Activated naive CD8-positive, alpha-beta T cell treated with anti-CD3 and anti-CD28 coated beads, Interleukin-2, amount 50 U/mL, for 24 hours (primary cell): ENCODE measurements at regions not wholly inside any gene's neighbourhood (a gene's known extent, or its start where the extent isn't known, plus 50 kb on each side); places are given as distances from the start of the nearest gene placed in this dataset.
"Not testable (repeated sequence)": the region's sequence is repeated elsewhere in the genome, so short reads cannot be mapped to it uniquely, and the experiment has no call there.

Source experiments
- ATAC-seq: fragments of 150-1000 bp; cut with Tn5 transposase; one replicate; pipeline ENCODE4 v1.10.0; 2021
- DNase-seq: peaks from one replicate; pipeline ENCODE4 v3.0.0; 2021
- H3K27ac Mint-ChIP-seq: one replicate; pipeline ENCODE4 v1.8.0; 2021; ENCODE audit warnings: mild to moderate bottlenecking, mixed read lengths
- H3K27me3 Mint-ChIP-seq: one replicate; pipeline ENCODE4 v1.8.0; 2021; ENCODE audit warnings: mixed read lengths
- H3K36me3 Mint-ChIP-seq: one replicate; pipeline ENCODE4 v1.8.0; 2021; ENCODE audit warnings: low read depth, mixed read lengths
- H3K4me1 Mint-ChIP-seq: one replicate; pipeline ENCODE4 v1.8.0; 2021; ENCODE audit warnings: mixed read lengths
- H3K4me3 Mint-ChIP-seq: one replicate; pipeline ENCODE4 v1.8.0; 2021; ENCODE audit warnings: mild to moderate bottlenecking, moderate library complexity, mixed read lengths
- H3K9me3 Mint-ChIP-seq: one replicate; pipeline ENCODE4 v1.8.0; 2021; ENCODE audit warnings: mixed read lengths

GRCh38 chr7:119756687-119757086 lies 516.3 kb upstream of the KCND2 start:
- Mint-ChIP-seq H3K36me3 (no peaks in the 10 kb centered on the region), H3K9me3 (peaks cover 14% of the 10 kb centered on the region), H3K4me3 (no peak overlapping the region), H3K4me1 (no peaks in the 10 kb centered on the region), H3K27me3 (no peaks in the 10 kb centered on the region), H3K27ac (no peak overlapping the region)
- DNase-seq (no peak), ATAC-seq (no peak)

GRCh38 chr7:119758254-119758653 lies 514.7 kb upstream of the KCND2 start:
- Mint-ChIP-seq H3K4me3 (no peak overlapping the region), H3K27ac (no peak overlapping the region), H3K27me3 (no peaks in the 10 kb centered on the region), H3K9me3 (peaks cover 16% of the 10 kb centered on the region), H3K36me3 (no peaks in the 10 kb centered on the region), H3K4me1 (no peaks in the 10 kb centered on the region)
- no peak for DNase-seq
- no peak for ATAC-seq

DNA sequence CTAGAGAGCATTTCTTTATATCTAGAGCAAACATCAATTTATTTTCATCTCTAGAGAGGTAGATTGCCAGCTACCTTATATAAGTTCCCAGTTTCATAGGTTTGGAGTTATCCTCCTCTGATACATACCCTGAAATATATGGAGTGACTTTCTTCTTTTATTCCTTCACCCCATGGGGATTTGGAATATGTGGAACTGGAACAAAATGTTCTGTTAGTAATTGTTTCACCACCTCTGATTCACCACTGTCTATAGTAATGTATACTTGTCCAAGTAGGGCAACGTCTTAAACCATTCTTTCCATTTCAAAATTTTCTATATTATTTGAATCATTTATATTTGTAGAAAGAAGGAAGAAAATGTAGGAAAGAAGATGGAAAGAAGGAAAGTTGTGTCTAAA lies 511.2 kb upstream of the KCND2 start:
- no peak for ATAC-seq
- H3K27me3 Mint-ChIP-seq: no peaks in the 10 kb centered on the region
- DNase-seq: no peak
- no peak overlapping the region for H3K27ac Mint-ChIP-seq
- peaks cover 17% of the 10 kb centered on the region for H3K9me3 Mint-ChIP-seq
- no peaks in the 10 kb centered on the region for H3K4me1 Mint-ChIP-seq
- H3K4me3 Mint-ChIP-seq: no peak overlapping the region
- no peaks in the 10 kb centered on the region for H3K36me3 Mint-ChIP-seq

DNA sequence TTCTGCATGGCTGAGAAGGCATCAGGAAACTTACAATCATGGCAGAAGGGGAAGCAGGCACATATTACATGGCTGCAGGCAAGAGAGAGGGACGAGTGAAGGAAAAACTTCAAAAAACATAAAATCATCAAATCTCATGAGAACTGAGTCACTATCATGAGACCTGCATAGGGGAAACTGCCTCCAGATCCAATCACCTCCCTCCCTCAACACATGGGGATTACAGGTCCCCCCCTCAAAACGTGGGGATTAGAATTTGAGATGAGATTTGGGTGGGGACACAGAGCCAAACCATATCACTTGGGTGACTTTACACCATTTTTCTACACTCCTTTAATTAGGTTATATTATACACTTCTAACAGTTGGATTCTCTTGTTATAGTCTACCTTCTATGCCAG lies 490.7 kb upstream of the KCND2 start:
- H3K27me3 Mint-ChIP-seq: no peaks in the 10 kb centered on the region
- no peak for DNase-seq
- no peak for ATAC-seq
- H3K4me1 Mint-ChIP-seq: no peaks in the 10 kb centered on the region
- no peaks in the 10 kb centered on the region for H3K36me3 Mint-ChIP-seq
- H3K27ac Mint-ChIP-seq: no peak overlapping the region
- H3K9me3 Mint-ChIP-seq: no peaks in the 10 kb centered on the region
- no peak overlapping the region for H3K4me3 Mint-ChIP-seq

GRCh38 chr7:119783799-119784198 lies 489.2 kb upstream of the KCND2 start:
- Mint-ChIP-seq H3K4me1 (no peaks in the 10 kb centered on the region), H3K4me3 (no peak overlapping the region), H3K9me3 (peaks cover 3% of the 10 kb centered on the region), H3K36me3 (no peaks in the 10 kb centered on the region), H3K27me3 (no peaks in the 10 kb centered on the region), H3K27ac (no peak overlapping the region)
- DNase-seq (no peak), ATAC-seq (no peak)

- no peaks in the 10 kb centered on the region for H3K36me3 Mint-ChIP-seq
- peaks cover 8% of the 10 kb centered on the region for H3K9me3 Mint-ChIP-seq
- DNase-seq: no peak
- H3K27me3 Mint-ChIP-seq: no peaks in the 10 kb centered on the region
- H3K4me3 Mint-ChIP-seq: no peak overlapping the region
- no peak for ATAC-seq
- H3K27ac Mint-ChIP-seq: no peak overlapping the region
- H3K4me1 Mint-ChIP-seq: no peaks in the 10 kb centered on the region
These were observed 470.8 kb upstream of the KCND2 start for GRCh38 chr7:119802147-119802546.

DNA sequence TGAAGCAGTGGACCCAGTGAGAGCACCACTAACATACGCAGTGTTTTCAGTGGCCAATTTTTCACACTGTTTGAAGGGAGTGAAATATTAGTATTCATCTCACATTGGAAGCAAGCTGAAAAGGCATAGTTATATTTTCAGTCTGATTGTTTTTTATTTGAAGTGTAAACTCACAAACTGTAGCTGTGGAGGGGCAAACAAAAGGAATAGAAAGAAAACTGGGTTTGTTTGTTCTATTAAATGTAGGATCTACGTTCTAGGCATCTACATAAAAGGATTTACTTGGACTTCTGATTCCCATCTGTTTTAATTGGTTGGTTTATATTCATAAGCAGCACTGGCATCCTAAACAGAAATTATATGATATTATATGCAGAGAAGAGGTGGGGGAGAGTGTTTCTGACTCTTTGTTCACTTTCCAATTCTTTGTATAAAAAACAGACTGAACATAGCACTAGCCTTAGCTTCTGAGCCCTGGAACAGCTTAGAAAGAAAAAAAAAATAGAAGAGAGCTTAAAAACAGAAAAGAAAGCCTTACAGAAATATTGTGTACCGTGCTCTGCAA lies 447.8 kb upstream of the KCND2 start:
- no peak for DNase-seq

GRCh38 chr7:119826547-119826946 lies 446.4 kb upstream of the KCND2 start:
- H3K36me3 Mint-ChIP-seq: no peaks in the 10 kb centered on the region
- H3K27ac Mint-ChIP-seq: no peak overlapping the region
- H3K4me3 Mint-ChIP-seq: no peak overlapping the region
- no peaks in the 10 kb centered on the region for H3K4me1 Mint-ChIP-seq
- peaks cover 9% of the 10 kb centered on the region for H3K9me3 Mint-ChIP-seq
- ATAC-seq (no peak), DNase-seq (no peak)
- no peaks in the 10 kb centered on the region for H3K27me3 Mint-ChIP-seq

More for the DNA sequence above, 447.8 kb upstream of the KCND2 start:
- Mint-ChIP-seq H3K36me3 (no peaks in the 10 kb centered on the region), H3K9me3 (peaks cover 6% of the 10 kb centered on the region), H3K27me3 (no peaks in the 10 kb centered on the region), H3K4me3 (no peak overlapping the region), H3K4me1 (no peaks in the 10 kb centered on the region), H3K27ac (no peak overlapping the region)
- no peak for ATAC-seq

DNA sequence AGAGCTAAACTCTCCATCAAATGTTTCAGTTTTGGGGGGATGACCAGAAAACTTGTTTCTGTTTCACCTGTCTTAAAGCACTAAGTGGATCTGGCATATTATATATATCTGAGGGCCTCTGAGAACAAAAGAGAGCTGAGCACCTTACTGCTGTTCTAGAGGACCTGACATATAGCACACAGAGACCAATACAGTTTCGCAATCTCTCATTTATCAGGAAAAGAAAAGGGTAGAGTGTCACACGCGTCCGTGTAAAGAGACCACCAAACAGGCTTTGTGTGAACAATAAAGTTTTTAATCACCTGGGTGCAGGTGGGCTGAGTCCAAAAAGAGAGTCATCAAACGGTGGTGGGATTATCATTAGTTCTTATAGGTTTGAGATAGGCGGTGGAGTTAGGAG lies 434.5 kb upstream of the KCND2 start:
- Mint-ChIP-seq H3K4me1 (no peaks in the 10 kb centered on the region), H3K36me3 (no peaks in the 10 kb centered on the region), H3K9me3 (peaks cover 11% of the 10 kb centered on the region), H3K27me3 (no peaks in the 10 kb centered on the region), H3K27ac (no peak overlapping the region), H3K4me3 (no peak overlapping the region)
- DNase-seq (no peak), ATAC-seq (no peak)

DNA sequence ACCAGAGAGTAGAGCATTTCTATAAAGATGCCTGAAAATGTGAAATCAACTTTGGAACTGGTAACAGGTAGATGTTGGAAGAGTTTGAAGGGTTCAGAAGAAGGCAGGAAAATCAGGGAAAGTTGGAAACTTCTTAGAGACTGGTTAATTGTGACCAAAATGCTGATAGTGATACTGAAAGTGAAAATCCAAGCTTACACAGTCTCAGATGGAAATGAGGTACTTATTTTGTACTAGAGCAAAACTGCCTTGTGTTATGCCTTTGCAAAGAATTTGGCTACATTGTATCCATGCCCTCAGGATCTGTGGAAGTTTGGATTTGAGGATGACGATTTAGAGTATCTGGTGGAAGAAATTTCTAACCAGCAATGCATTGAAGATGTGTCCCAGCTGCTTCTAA lies 430.6 kb upstream of the KCND2 start:
- no peaks in the 10 kb centered on the region for H3K27me3 Mint-ChIP-seq
- DNase-seq: no peak
- no peak overlapping the region for H3K27ac Mint-ChIP-seq
- no peak overlapping the region for H3K4me3 Mint-ChIP-seq
- peaks cover 20% of the 10 kb centered on the region for H3K9me3 Mint-ChIP-seq
- ATAC-seq: no peak
- H3K36me3 Mint-ChIP-seq: no peaks in the 10 kb centered on the region
- no peaks in the 10 kb centered on the region for H3K4me1 Mint-ChIP-seq

- no peak overlapping the region for H3K4me3 Mint-ChIP-seq
- ATAC-seq: no peak
- peaks cover 20% of the 10 kb centered on the region for H3K9me3 Mint-ChIP-seq
- H3K27ac Mint-ChIP-seq: no peak overlapping the region
- DNase-seq: no peak
- no peaks in the 10 kb centered on the region for H3K27me3 Mint-ChIP-seq
- no peaks in the 10 kb centered on the region for H3K4me1 Mint-ChIP-seq
- H3K36me3 Mint-ChIP-seq: no peaks in the 10 kb centered on the region
These were observed 430.2 kb upstream of the KCND2 start for GRCh38 chr7:119842786-119843185.

DNA sequence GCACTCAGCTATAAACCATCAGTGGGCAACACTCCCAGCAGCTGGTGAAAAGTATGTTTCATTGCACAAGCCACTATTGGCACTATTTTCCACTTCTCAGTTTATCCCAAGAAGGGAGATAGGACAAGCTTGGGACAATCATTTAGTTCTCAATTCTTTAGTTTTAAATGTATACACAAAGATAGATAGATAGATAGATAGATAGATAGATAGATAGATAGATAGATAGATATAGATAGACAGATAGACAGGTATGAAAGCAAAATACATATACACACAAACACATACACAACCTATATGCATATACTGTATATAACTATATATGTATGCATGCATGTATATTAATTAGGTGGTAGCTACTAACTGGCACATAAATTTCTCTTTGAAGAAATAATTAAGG lies 411.6 kb upstream of the KCND2 start:
- Mint-ChIP-seq H3K27ac (no peak overlapping the region), H3K9me3 (peaks cover 7% of the 10 kb centered on the region), H3K4me1 (no peaks in the 10 kb centered on the region), H3K4me3 (no peak overlapping the region), H3K36me3 (peaks cover 2% of the 10 kb centered on the region), H3K27me3 (no peaks in the 10 kb centered on the region)
- DNase-seq (no peak), ATAC-seq (no peak)

- Mint-ChIP-seq H3K27me3 (no peaks in the 10 kb centered on the region), H3K9me3 (peaks cover 11% of the 10 kb centered on the region), H3K27ac (no peak overlapping the region), H3K4me1 (no peaks in the 10 kb centered on the region), H3K36me3 (no peaks in the 10 kb centered on the region), H3K4me3 (no peak overlapping the region)
- no peak for ATAC-seq
- no peak for DNase-seq
These were observed 404.6 kb upstream of the KCND2 start for GRCh38 chr7:119868387-119868786.

DNA sequence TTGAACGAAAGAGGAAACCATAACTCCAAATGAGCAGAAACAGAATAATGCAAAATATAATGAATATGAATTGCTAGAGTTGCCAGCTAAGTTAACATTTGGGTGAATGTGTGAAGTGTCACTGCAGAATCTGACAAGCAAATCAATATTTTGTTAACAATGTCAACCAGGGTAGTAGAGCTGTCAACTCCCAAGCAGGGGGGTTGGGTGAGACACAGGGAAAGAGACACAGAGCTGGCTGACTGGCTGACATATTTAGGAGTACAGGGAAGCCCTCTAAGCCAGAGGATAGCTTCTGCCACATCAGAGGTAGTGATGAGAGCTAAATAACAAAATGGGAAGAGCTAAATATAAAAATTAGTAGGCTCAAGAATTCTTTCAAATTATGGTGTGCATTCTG lies 393.1 kb upstream of the KCND2 start:
- no peak overlapping the region for H3K4me3 Mint-ChIP-seq
- ATAC-seq: no peak
- H3K27me3 Mint-ChIP-seq: no peaks in the 10 kb centered on the region
- no peaks in the 10 kb centered on the region for H3K36me3 Mint-ChIP-seq
- no peak overlapping the region for H3K27ac Mint-ChIP-seq
- H3K4me1 Mint-ChIP-seq: no peaks in the 10 kb centered on the region
- peaks cover 9% of the 10 kb centered on the region for H3K9me3 Mint-ChIP-seq
- no peak for DNase-seq

- Mint-ChIP-seq H3K36me3 (no peaks in the 10 kb centered on the region), H3K27me3 (no peaks in the 10 kb centered on the region), H3K27ac (no peak overlapping the region), H3K9me3 (peaks cover 22% of the 10 kb centered on the region), H3K4me3 (no peak overlapping the region), H3K4me1 (no peaks in the 10 kb centered on the region)
- no peak for ATAC-seq
- no peak for DNase-seq
These were observed 387.0 kb upstream of the KCND2 start for GRCh38 chr7:119886007-119886406.

GRCh38 chr7:119886525-119886924 lies 386.4 kb upstream of the KCND2 start:
- DNase-seq, H3K27ac Mint-ChIP-seq, ATAC-seq, H3K4me1 Mint-ChIP-seq, H3K36me3 Mint-ChIP-seq, H3K4me3 Mint-ChIP-seq, H3K27me3 Mint-ChIP-seq: not testable (repeated sequence)
- peaks cover 23% of the 10 kb centered on the region for H3K9me3 Mint-ChIP-seq
